Ovary (tissue), 7 donors: ENCODE measurements at regions not wholly inside any gene's neighbourhood (a gene's known extent, or its start where the extent isn't known, plus 50 kb on each side); places are given as distances from the start of the nearest gene placed in this dataset.

Source experiments
- DNase-seq, 5 donors: peaks; one replicate each; pipeline ENCODE4 v3.0.0-alpha.2; 2019 to 2020
- H3K27ac ChIP-seq, 2 donors: fragments of 200-600 bp; one replicate each; pipeline versions ENCODE4 v1.5.1 to v1.8.0; 2019 to 2022
- H3K27me3 ChIP-seq: fragments of 200-600 bp; one replicate; pipeline ENCODE4 v1.8.0; 2022
- H3K36me3 ChIP-seq: fragments of 200-600 bp; sonication (generic); one replicate; pipeline ENCODE4 v1.5.1; 2019
- H3K4me1 ChIP-seq: one replicate; pipeline ENCODE4 v1.8.1; 2013; ENCODE audit warnings: mild to moderate bottlenecking, moderate library complexity; ENCODE audit not compliant: insufficient read depth
- H3K4me3 ChIP-seq: fragments of 200-600 bp; sonication (generic); one replicate; pipeline ENCODE4 v1.5.1; 2017
- H3K9me3 ChIP-seq, 2 donors: fragments of 200-600 bp in 1 of 2; sonication (generic) in 1 of 2; one replicate each; pipeline versions ENCODE4 v1.5.1 to v1.8.1; 2013 to 2019; ENCODE audit warnings: mild to moderate bottlenecking in 1 of 2, moderate library complexity in 1 of 2
- EP300 ChIP-seq: sonication (generic); formaldehyde crosslinking; IDR thresholded peaks from one replicate; pipeline ENCODE4 v1.6.1; 2017; ENCODE audit warnings: antibody characterized with exemption
- POLR2A ChIP-seq: fragments of 450-650 bp; IDR thresholded peaks from one replicate; pipeline ENCODE4 v1.6.1; 2017; ENCODE audit warnings: antibody characterized with exemption, mild to moderate bottlenecking, moderate library complexity
- WGBS, 3 donors: extraction: QIAGEN DNeasy Blood & Tissue Kit in 1 of 3; methylation state at CpG; one replicate each; pipeline versions ENCODE4 v1.1.5 to v1.1.7; 2013 to 2017; 5-methylcytosine and 5-hydroxymethylcytosine counted together
- intact Hi-C, 4 donors: fragments of 100-400 bp; cut with DNase I; formaldehyde crosslinking; loops; one replicate each; pipeline versions ENCODE4 v1.11.0 to v1.15.1; 2022 to 2023
- TF ChIP-seq, protein P1 (sequence below), 3 donors: fragments of 450-650 bp in 2 of 3; fragments of 200-600 bp in 1 of 3; IDR thresholded peaks; one replicate each; pipeline versions ENCODE4 v1.5.1 to v1.8.0; 2016 to 2022; ENCODE audit warnings: antibody characterized with exemption in 3 of 3, mild to moderate bottlenecking in 1 of 3
- donor health status: DM: no; HTN: no; CAD: no; lungs with moderate emphysema.
- donor health status: DM: no; HTN: no; CAD: no.
- donor health status: Bipolar disorder and iron deficiency.
- donor health status: DM: no; HTN: no; CAD: no.
- donor health status: DM: yes; HTN: yes; CAD: no.

DNA sequence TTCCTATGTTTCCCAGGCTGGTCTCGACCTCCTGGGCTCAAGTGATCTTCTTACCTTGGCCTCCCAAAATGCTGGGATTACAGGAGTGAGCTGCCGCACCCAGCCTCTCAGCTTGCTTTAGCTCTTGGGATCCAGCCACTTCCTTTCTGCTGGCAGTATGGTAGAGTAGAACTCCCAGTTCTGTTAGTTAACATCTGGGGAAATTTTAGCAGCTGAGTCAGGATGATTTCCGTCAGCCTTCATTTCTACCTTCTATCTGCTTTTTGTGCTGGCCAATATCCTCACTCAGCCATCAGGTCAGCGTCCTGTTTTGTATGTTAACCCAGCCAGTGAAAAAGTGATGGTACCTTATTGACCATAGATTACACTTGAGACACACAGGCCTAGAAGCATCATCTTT lies 59.3 kb upstream of the GPC4 start:
- Histone ChIP-seq H3K36me3 (no peaks in the 10 kb centered on the region), H3K4me3 (no peak overlapping the region), H3K27me3 (no peaks in the 10 kb centered on the region), H3K27ac (no peak overlapping the region), H3K4me1 (no peaks in the 10 kb centered on the region), H3K9me3 (no peaks in the 10 kb centered on the region)
- intact Hi-C loops, result no loop called here
- WGBS, 3 donors, result 63 to 77% (median 72%) methylated on average over 4 of the region's 4 CpGs
- TF ChIP-seq, protein P1, sequence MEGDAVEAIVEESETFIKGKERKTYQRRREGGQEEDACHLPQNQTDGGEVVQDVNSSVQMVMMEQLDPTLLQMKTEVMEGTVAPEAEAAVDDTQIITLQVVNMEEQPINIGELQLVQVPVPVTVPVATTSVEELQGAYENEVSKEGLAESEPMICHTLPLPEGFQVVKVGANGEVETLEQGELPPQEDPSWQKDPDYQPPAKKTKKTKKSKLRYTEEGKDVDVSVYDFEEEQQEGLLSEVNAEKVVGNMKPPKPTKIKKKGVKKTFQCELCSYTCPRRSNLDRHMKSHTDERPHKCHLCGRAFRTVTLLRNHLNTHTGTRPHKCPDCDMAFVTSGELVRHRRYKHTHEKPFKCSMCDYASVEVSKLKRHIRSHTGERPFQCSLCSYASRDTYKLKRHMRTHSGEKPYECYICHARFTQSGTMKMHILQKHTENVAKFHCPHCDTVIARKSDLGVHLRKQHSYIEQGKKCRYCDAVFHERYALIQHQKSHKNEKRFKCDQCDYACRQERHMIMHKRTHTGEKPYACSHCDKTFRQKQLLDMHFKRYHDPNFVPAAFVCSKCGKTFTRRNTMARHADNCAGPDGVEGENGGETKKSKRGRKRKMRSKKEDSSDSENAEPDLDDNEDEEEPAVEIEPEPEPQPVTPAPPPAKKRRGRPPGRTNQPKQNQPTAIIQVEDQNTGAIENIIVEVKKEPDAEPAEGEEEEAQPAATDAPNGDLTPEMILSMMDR (IDR thresholded peaks at IDR 0.05), result no peak
- TF ChIP-seq POLR2A, result no peak
- TF ChIP-seq EP300, result no peak
- no peak for DNase-seq

DNA sequence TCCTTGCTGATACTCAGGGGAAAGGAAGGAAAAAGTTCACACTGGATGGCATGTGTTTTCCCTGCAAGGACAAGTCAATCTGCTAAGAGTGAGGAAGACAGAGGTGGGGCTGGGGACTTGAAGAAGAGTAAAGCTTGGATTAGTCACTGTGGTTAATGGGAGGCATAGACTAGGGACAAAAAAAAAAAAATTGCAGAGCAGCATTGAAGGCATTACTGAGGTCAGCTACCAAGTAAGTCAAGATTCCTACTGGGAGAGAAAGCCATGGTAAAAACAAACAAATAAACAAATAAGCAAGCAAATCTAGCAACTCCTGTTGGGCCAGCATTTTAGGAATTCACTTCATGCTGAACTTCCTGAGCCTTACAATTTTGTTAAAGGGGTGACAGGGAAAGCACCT lies 58.2 kb upstream of the GPC4 start:
- H3K27me3 ChIP-seq, result no peaks in the 10 kb centered on the region
- H3K9me3 ChIP-seq, result no peaks in the 10 kb centered on the region
- no peak for DNase-seq
- no peak overlapping the region for H3K27ac ChIP-seq
- H3K36me3 ChIP-seq, result no peaks in the 10 kb centered on the region
- TF ChIP-seq, protein P1 (IDR thresholded peaks at IDR 0.05), result no peak
- TF ChIP-seq EP300, result no peak
- TF ChIP-seq POLR2A, result no peak
- H3K4me1 ChIP-seq, result no peaks in the 10 kb centered on the region
- H3K4me3 ChIP-seq, result no peak overlapping the region
- intact Hi-C loops, result no loop called here

DNA sequence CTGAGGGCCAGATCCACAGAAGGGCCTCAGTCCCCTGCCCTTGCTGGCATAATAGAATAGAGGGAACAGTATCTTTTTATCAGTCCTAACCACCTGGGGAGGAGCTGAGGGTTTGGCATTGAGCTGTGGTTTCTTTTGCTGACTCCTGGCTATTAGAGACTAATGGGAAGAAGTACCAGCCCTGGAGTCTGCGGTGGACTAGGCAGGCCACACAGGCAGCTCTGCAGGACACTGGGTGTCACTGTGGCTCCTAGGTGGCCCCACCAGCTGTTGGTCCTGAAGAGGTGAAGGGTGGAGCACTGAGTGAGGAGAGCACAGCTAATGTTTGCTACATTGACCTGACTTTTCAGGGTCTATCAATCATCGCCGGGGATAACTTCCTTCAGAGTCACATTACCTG lies 52.8 kb upstream of the GPC4 start:
- intact Hi-C loops, result no loop called here
- H3K4me1 ChIP-seq, result no peaks in the 10 kb centered on the region
- no peaks in the 10 kb centered on the region for H3K36me3 ChIP-seq
- no peaks in the 10 kb centered on the region for H3K9me3 ChIP-seq
- H3K27me3 ChIP-seq, result no peaks in the 10 kb centered on the region
- no peak for DNase-seq
- no peak overlapping the region for H3K27ac ChIP-seq
- WGBS, 3 donors, result 68 to 79% (median 76%) methylated on average over 3 of the region's 3 CpGs
- no peak overlapping the region for H3K4me3 ChIP-seq
- TF ChIP-seq, protein P1 (IDR thresholded peaks at IDR 0.05), result no peak
- no peak for TF ChIP-seq EP300
- TF ChIP-seq POLR2A, result no peak

DNA sequence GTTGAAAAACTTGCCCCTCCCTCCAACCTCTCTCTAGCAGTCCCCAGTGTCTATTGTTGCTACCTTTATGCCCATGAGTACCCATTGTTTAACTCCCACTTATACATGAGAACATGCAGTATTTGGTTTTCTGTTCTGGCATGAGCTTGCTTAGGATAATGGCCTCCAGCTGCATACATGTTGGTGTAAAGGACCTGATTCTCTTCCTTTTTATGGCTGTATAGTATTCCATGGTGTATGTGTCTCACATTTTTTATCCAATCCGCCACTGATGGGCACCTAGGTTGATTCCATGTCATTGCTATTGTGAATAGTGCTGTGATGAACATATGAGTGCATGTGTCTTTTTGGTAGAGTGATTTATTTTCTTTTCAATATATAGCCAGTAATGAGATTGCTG lies 50.0 kb upstream of the GPC4 start:
- 81 to 85% (median 83%) methylated on average over 1 of the region's 1 CpG for WGBS, 3 donors
- no peak for TF ChIP-seq EP300
- TF ChIP-seq POLR2A, result no peak
- TF ChIP-seq, protein P1 (IDR thresholded peaks at IDR 0.05), result no peak
- no peaks in the 10 kb centered on the region for H3K36me3 ChIP-seq
- no peaks in the 10 kb centered on the region for H3K27me3 ChIP-seq
- no peaks in the 10 kb centered on the region for H3K4me1 ChIP-seq
- no peaks in the 10 kb centered on the region for H3K9me3 ChIP-seq
- intact Hi-C loops, result no loop called here
- no peak overlapping the region for H3K4me3 ChIP-seq
- no peak for DNase-seq
- H3K27ac ChIP-seq, result no peak overlapping the region
